Activated CD4-positive, alpha-beta T cell treated with anti-CD3 and anti-CD28 coated beads for 1 hour (primary cell): ENCODE measurements at regions not wholly inside any gene's neighbourhood (a gene's known extent, or its start where the extent isn't known, plus 50 kb on each side); places are given as distances from the start of the nearest gene placed in this dataset.

Source experiments
- DNase-seq: peaks from one replicate; pipeline ENCODE4 v3.0.0-alpha.2; 2020

GRCh38 chr2:238689871-238690389 lies 158.0 kb upstream of the TWIST2 start:
- DNase-seq, result no peak

- DNase-seq, result no peak
These were observed 157.4 kb upstream of the TWIST2 start for GRCh38 chr2:238690511-238690910.

- DNase-seq, result no peak
These were observed 156.0 kb upstream of the TWIST2 start for GRCh38 chr2:238691596-238692491.

DNA sequence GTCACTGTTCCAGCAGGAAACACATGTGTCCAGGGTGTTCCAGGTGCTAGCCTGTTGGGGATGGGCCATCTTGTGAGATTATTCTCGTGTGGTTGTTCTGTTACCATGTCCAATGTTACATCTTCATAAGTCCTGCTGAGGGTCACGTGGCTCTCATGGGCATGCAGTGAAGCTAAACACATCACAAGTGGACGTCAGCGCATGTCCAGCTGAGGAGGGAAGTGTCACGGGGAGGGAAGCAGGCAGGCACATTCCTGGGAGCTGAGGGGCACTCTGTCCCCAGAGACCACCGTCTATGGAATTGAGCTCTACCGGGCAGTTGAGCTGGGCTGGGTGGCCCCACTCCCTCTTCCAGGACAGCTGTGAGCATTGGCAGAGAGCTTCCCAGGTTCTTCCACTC lies 155.3 kb upstream of the TWIST2 start:
- DNase-seq, result no peak

DNA sequence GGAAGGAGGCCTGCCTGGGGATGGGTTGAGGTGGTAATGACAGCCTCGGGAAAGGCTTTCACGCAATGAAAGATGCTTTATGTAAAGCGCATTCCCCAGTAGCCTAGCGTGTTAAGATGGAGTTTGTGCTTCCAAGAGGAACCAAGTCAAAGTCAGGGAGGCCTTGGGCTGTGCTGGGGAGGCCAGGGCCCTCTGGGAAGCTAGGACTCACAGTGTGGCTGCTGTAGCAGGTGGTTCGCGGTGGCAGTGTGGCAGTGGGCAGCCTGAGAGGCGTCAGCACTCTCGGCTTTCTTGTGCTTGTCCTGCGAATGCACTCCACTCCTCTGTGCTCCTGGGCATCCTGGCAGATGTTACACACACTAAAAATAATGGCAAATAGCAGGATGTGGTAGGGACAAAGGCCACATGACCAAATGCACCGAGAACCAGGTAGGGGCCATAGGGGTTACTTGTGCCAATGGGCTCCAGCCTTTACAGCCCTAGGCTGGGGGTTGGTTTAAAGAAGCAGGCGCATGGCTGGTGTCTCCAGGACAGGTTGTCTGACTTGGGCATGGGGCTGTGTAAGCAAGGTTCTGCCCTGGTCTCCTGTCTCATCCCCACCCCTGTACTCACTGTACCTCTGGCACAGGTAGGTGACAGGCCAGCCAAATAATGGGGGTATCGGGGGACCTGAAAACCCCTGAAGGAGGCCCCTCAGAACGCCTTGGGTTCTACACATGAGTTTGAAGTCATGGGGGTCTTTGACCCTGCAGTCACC lies 154.4 kb upstream of the TWIST2 start:
- no peak for DNase-seq

DNA sequence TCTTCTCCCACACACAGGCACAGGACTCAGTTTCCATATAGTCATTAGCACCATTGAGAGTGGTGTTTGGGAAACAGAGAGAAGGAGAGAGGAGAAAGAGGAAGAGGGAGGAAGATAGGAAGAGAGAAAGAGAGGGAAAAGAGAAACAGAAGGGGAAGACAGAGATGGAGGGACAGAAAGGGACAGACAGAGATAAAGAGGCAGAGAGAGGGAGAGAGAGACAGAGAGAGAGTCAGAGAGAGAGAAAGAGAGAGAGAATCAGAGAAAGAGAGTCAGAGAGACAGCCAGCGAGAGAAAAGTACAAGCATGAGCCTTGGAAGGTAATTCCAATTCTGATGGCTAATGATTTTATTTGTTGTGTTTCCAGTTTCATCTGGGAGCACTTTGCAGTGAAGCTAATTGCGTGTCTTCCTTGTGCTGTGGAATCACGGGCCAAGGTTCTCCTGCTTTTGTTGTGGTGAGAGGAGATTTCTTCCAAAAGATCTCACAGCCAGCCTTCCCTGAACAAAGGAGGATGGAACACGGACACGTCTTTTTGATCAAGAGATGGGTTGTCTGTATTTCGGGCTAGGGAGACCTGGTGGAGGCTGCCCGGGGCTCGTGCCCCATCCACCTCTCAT lies 153.6 kb upstream of the TWIST2 start:
- no peak for DNase-seq

DNA sequence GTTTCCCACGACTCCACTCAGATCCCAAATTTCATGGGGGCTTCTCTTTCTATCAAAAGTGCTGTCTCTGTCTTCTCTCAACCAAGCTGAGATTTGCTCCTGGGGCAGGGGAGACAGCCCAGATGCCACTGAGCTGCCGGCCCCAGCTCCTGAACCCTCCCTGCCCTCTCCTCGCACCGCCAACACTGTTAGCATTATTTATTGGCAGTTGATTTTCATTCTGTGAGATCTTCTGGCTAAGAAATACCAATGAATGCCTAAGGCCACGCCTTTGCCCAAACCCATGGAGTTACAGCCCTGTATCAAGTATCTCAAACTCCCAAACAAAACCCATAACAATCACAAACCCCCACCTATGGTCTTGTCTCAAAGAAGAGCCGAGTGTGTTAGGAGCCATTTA lies 153.0 kb upstream of the TWIST2 start:
- DNase-seq, result no peak

- DNase-seq, result no peak
These were observed 152.3 kb upstream of the TWIST2 start for GRCh38 chr2:238695538-238695937.

- DNase-seq, result no peak
These were observed 151.6 kb upstream of the TWIST2 start for GRCh38 chr2:238696331-238696730.

DNA sequence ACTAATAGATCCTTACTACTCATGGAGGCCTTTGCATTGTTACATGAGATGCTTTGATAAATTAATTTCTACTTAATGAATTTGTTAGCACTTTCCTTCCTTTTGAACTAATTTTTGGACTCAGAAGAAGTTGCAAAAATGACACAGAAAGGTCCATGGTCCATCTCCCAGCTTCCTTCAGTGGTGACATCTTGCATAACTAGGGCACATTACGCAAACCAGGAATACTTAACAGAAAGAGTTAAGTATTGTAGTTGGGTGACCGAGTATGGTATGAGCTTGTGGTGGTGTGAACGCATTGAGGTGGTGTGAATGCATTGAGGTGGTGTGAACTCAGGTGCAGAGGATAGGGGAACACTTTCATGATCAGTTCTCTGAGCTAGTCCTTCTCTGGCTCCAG lies 151.1 kb upstream of the TWIST2 start:
- no peak for DNase-seq

- DNase-seq, result no peak
These were observed 150.5 kb upstream of the TWIST2 start for GRCh38 chr2:238697193-238698071.

DNA sequence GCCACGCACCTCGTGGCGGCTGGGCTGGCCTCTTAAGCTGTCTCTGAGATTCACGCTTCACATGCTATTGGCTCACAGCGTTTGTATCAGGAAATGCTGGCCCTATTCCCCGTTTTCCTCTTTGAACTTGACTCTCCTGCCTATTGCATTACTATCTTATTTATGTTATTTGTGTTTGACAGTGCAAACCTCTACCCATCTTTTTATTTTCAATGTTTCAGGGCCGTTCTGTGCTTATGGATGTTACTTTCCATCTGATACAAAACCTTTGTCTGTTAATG lies 149.9 kb upstream of the TWIST2 start:
- DNase-seq, result no peak

- no peak for DNase-seq
These were observed 149.2 kb upstream of the TWIST2 start for GRCh38 chr2:238698451-238699306.

- DNase-seq, result no peak
These were observed 148.4 kb upstream of the TWIST2 start for GRCh38 chr2:238699307-238700116.

DNA sequence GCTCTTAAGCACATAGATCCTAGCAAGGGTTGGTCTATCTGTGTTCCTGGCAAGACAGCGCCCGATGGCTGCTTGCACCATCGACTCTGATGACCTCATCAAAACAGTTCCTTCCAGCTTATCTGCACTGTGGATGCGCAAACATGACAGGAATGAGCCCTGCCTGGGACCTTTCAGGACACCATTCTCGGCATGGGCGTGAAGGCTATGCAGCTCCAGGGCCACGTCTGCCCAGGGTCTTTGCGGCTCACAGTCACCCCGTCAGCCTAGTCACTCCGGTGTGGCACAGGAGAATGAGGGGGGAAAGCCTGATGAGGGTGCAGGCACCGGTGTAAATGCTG lies 147.8 kb upstream of the TWIST2 start:
- no peak for DNase-seq

GRCh38 chr2:238700506-238701340 lies 147.2 kb upstream of the TWIST2 start:
- DNase-seq, result no peak

GRCh38 chr2:238701341-238702206 lies 146.3 kb upstream of the TWIST2 start:
- DNase-seq, result no peak

GRCh38 chr2:238702276-238703052 lies 145.4 kb upstream of the TWIST2 start:
- no peak for DNase-seq
